Stimulated activated CD4-positive, alpha-beta T cell treated with anti-CD3 and anti-CD28 coated beads, Interleukin-1b, Interleukin-23, amount 100 ng/mL, for 4 hours (primary cell): ENCODE measurements at regions not wholly inside any gene's neighbourhood (a gene's known extent, or its start where the extent isn't known, plus 50 kb on each side); places are given as distances from the start of the nearest gene placed in this dataset.

Experiments used
- DNase-seq, 2 donors: peaks; one replicate each; pipeline ENCODE4 v3.0.0-alpha.2; 2020; ENCODE audit warnings: low read depth in 2 of 2

GRCh38 chr9:129400971-129401622 lies 219.8 kb downstream of the C9orf50 start:
- DNase-seq, result no peak

GRCh38 chr9:129400001-129400970 lies 220.6 kb downstream of the C9orf50 start:
- DNase-seq, result no peak

- no peak for DNase-seq
Measured at GRCh38 chr9:129399634-129399990, 221.3 kb downstream of the C9orf50 start.

GRCh38 chr9:129398961-129399633 lies 221.0 kb upstream of the IER5L start:
- no peak for DNase-seq

- no peak for DNase-seq
Measured at GRCh38 chr9:129398101-129398960, 220.3 kb upstream of the IER5L start.

GRCh38 chr9:129397335-129397734 lies 219.3 kb upstream of the IER5L start:
- DNase-seq, result no peak

- no peak for DNase-seq
Measured at GRCh38 chr9:129396365-129396708, 218.3 kb upstream of the IER5L start.

GRCh38 chr9:129395633-129396364 lies 217.7 kb upstream of the IER5L start:
- no peak for DNase-seq

GRCh38 chr9:129394886-129395279 lies 216.8 kb upstream of the IER5L start:
- DNase-seq, result no peak

GRCh38 chr9:129394061-129394885 lies 216.2 kb upstream of the IER5L start:
- DNase-seq, result no peak

- no peak for DNase-seq
Measured at GRCh38 chr9:129393064-129393463, 215.0 kb upstream of the IER5L start.

GRCh38 chr9:129392093-129392541 lies 214.1 kb upstream of the IER5L start:
- DNase-seq, result no peak

GRCh38 chr9:129391221-129391661 lies 213.2 kb upstream of the IER5L start:
- DNase-seq, result no peak

- no peak for DNase-seq
Measured at GRCh38 chr9:129390541-129390940, 212.5 kb upstream of the IER5L start.

GRCh38 chr9:129387822-129388221 lies 209.8 kb upstream of the IER5L start:
- DNase-seq, result no peak

- DNase-seq, result no peak
Measured at GRCh38 chr9:129386812-129387177, 208.7 kb upstream of the IER5L start.

GRCh38 chr9:129385211-129385934 lies 207.3 kb upstream of the IER5L start:
- DNase-seq, result no peak

GRCh38 chr9:129384491-129385210 lies 206.6 kb upstream of the IER5L start:
- no peak for DNase-seq
